DMS 273 treated with DMSO at 0.1 percent for 48 hours (cell line): ENCODE measurements at regions not wholly inside any gene's neighbourhood (a gene's known extent, or its start where the extent isn't known, plus 50 kb on each side); places are given as distances from the start of the nearest gene placed in this dataset.
"Not testable (repeated sequence)": the region's sequence is repeated elsewhere in the genome, so short reads cannot be mapped to it uniquely, and the experiment has no call there.

Source experiments
- DNase-seq: peaks from one replicate; lab custom pipeline; 2025; lab: John Stamatoyannopoulos, UW

- not testable (repeated sequence) for DNase-seq
Observed at GRCh38 chr13:76659074-76659473, 227.1 kb downstream of the KCTD12 start.

GRCh38 chr13:76656500-76656899, 229.7 kb downstream of the KCTD12 start:
- no peak for DNase-seq

- no peak for DNase-seq
Observed at GRCh38 chr13:76656056-76656455, 230.1 kb downstream of the KCTD12 start.

GRCh38 chr13:76654263-76654662, 231.9 kb downstream of the KCTD12 start:
- DNase-seq: no peak

- no peak for DNase-seq
Observed at GRCh38 chr13:76651286-76651685, 234.9 kb downstream of the KCTD12 start.

- DNase-seq: no peak
Observed at GRCh38 chr13:76647550-76647949, 238.7 kb downstream of the KCTD12 start.

GRCh38 chr13:76646946-76647345, 239.3 kb downstream of the KCTD12 start:
- DNase-seq: no peak

- no peak for DNase-seq
Observed at GRCh38 chr13:76645632-76646031, 240.6 kb downstream of the KCTD12 start.

GRCh38 chr13:76644906-76645305, 241.3 kb downstream of the KCTD12 start:
- DNase-seq: no peak

- DNase-seq: no peak
Observed at GRCh38 chr13:76643596-76643995, 242.6 kb downstream of the KCTD12 start.

- peak; percentile 72 for DNase-seq
Observed at GRCh38 chr13:76641056-76641455, 245.1 kb downstream of the KCTD12 start.

- DNase-seq: no peak
Observed at GRCh38 chr13:76638882-76639281, 247.3 kb downstream of the KCTD12 start.

- DNase-seq: no peak
Observed at GRCh38 chr13:76638181-76638580, 248.0 kb downstream of the KCTD12 start.

- DNase-seq: peak; percentile 26
Observed at GRCh38 chr13:76637641-76638141, 248.5 kb downstream of the KCTD12 start.

GRCh38 chr13:76636829-76637228, 249.4 kb downstream of the KCTD12 start:
- no peak for DNase-seq

- no peak for DNase-seq
Observed at GRCh38 chr13:76635232-76636230, 250.7 kb downstream of the KCTD12 start.

GRCh38 chr13:76634431-76635191, 251.6 kb downstream of the KCTD12 start:
- no peak for DNase-seq

- DNase-seq: no peak
Observed at GRCh38 chr13:76632401-76633044, 253.7 kb downstream of the KCTD12 start.

GRCh38 chr13:76630629-76631230, 255.5 kb downstream of the KCTD12 start:
- DNase-seq: no peak

- no peak for DNase-seq
Observed at GRCh38 chr13:76622315-76623040, 263.7 kb downstream of the KCTD12 start.

- no peak for DNase-seq
Observed at GRCh38 chr13:76621705-76622104, 264.5 kb downstream of the KCTD12 start.
